SK-N-SH (cell line): ENCODE measurements at regions not wholly inside any gene's neighbourhood (a gene's known extent, or its start where the extent isn't known, plus 50 kb on each side); places are given as distances from the start of the nearest gene placed in this dataset.

Source experiments
- CTCF ChIA-PET: fragments of 300-600, 350-600 bp; formaldehyde crosslinking; extraction: SDS; loops from one replicate; lab custom pipeline; 2021; lab: Yijun Ruan, JAX
- POLR2A ChIA-PET: fragments of 350-600 bp; sonication (Branson Sonifier 250); formaldehyde crosslinking; extraction: SDS; loops from one replicate; lab custom pipeline; 2020; ENCODE audit warnings: antibody characterized with exemption, inconsistent platforms; lab: Yijun Ruan, JAX
- DNase-seq: peaks from one replicate; pipeline ENCODE4 v3.0.0; 2012
- H2AFZ ChIP-seq: fragments of 200-600 bp; sonication (generic); 2 replicates; pipeline ENCODE4 v1.8.1; 2016; ENCODE audit warnings: antibody characterized with exemption, mild to moderate bottlenecking, low read depth
- H3F3A ChIP-seq: fragments of 200-600 bp; sonication (generic); replicated peaks from 2 replicates; pipeline ENCODE3; 2016; ENCODE audit warnings: antibody characterized with exemption, mild to moderate bottlenecking; ENCODE audit not compliant: insufficient read depth
- H3K27ac ChIP-seq, 2 experiments: fragments of 200-500 bp in 1 of 2; fragments of 200-600 bp in 1 of 2; sonication (Bioruptor generic) in 1 of 2; sonication (generic), shearing (Covaris generic) in 1 of 2; 2 replicates each; pipeline versions ENCODE4 v1.5.1 to v1.6.1; 2014 to 2016; ENCODE audit warnings: low read depth in 2 of 2, inconsistent platforms in 1 of 2, low read length in 1 of 2, mild to moderate bottlenecking in 1 of 2, mixed read lengths in 1 of 2
- H3K27me3 ChIP-seq: fragments of 200-600 bp; sonication (generic), shearing (Covaris generic); 2 replicates; pipeline ENCODE4 v1.6.1; 2016; ENCODE audit warnings: mixed run types; ENCODE audit not compliant: insufficient read depth
- H3K36me3 ChIP-seq, 2 experiments: fragments of 200-500 bp in 1 of 2; fragments of 200-600 bp in 1 of 2; sonication (Bioruptor generic) in 1 of 2; sonication (generic) in 1 of 2; replicated peaks in 1 of 2; 2 replicates each; pipeline versions ENCODE3 to v1.5.1; 2014 to 2016; ENCODE audit warnings: low read length in 1 of 2, mild to moderate bottlenecking in 1 of 2; ENCODE audit not compliant: insufficient read depth in 2 of 2, control insufficient read depth in 1 of 2
- H3K4me1 ChIP-seq, 2 experiments: fragments of 200-500 bp in 1 of 2; fragments of 200-600 bp in 1 of 2; sonication (Bioruptor generic) in 1 of 2; sonication (generic), shearing (Covaris generic) in 1 of 2; 2 replicates each; pipeline versions ENCODE4 v1.5.1 to v1.6.1; 2014 to 2016; ENCODE audit warnings: low read depth in 1 of 2, low read length in 1 of 2, mixed run types in 1 of 2; ENCODE audit not compliant: insufficient read depth in 2 of 2, control insufficient read depth in 1 of 2
- H3K4me2 ChIP-seq: fragments of 200-600 bp; sonication (generic), shearing (Covaris generic); 2 replicates; pipeline ENCODE4 v1.6.1; 2017; ENCODE audit warnings: mixed run types
- H3K4me3 ChIP-seq, 2 experiments: fragments of 200-500 bp in 1 of 2; fragments of 200-600 bp in 1 of 2; sonication (Bioruptor generic) in 1 of 2; sonication (generic), shearing (Covaris generic) in 1 of 2; 2 replicates each; pipeline versions ENCODE4 v1.5.1 to v1.8.1; 2014 to 2016; ENCODE audit warnings: low read depth in 2 of 2, inconsistent platforms in 1 of 2, low read length in 1 of 2, mild to moderate bottlenecking in 1 of 2, mixed read lengths in 1 of 2, moderate library complexity in 1 of 2
- H3K79me2 ChIP-seq: fragments of 200-600 bp; sonication (generic); 2 replicates; pipeline ENCODE4 v1.8.1; 2017; ENCODE audit warnings: mild to moderate bottlenecking; ENCODE audit not compliant: insufficient read depth
- H3K9ac ChIP-seq: fragments of 200-600 bp; sonication (generic); 2 replicates; pipeline ENCODE4 v1.6.1; 2017; ENCODE audit warnings: mixed run types
- H3K9me2 ChIP-seq: fragments of 200-600 bp; sonication (generic); 2 replicates; pipeline ENCODE4 v1.6.1; 2017; ENCODE audit warnings: mixed run types
- H3K9me3 ChIP-seq: fragments of 200-600 bp; sonication (generic); 2 replicates; pipeline ENCODE4 v1.6.1; 2017; ENCODE audit warnings: mixed run types, mild to moderate bottlenecking, moderate library complexity
- H4K20me1 ChIP-seq: fragments of 200-600 bp; sonication (generic); 2 replicates; pipeline ENCODE4 v1.6.1; 2017; ENCODE audit warnings: mild to moderate bottlenecking, mixed run types; ENCODE audit not compliant: insufficient read depth
- EP300 ChIP-seq, 2 experiments: IDR thresholded peaks; 2 replicates each; pipeline versions ENCODE4 v1.4.0 to v1.6.1; 2012; ENCODE audit warnings: borderline replicate concordance in 1 of 2, low read depth in 1 of 2, low read length in 1 of 2
- EZH2phosphoT487 ChIP-seq: fragments of 200-600 bp; sonication (generic); IDR thresholded peaks from 2 replicates; pipeline ENCODE4 v1.6.1; 2017; ENCODE audit warnings: low read depth, mixed run types, mild to moderate bottlenecking, antibody characterized with exemption, moderate library complexity, borderline replicate concordance
- FOXJ3 ChIP-seq: sonication (generic); formaldehyde crosslinking; IDR thresholded peaks from 2 replicates; pipeline ENCODE4 v1.5.1; 2020; ENCODE audit warnings: mild to moderate bottlenecking, missing genetic modification reagents
- IRF3 ChIP-seq: fragments of 150-350 bp; IDR thresholded peaks from 2 replicates; pipeline ENCODE4 v1.6.1; 2016; ENCODE audit warnings: mild to moderate bottlenecking, low read depth, low read length
- MXI1 ChIP-seq: IDR thresholded peaks from 2 replicates; pipeline ENCODE4 v1.6.1; 2012; ENCODE audit warnings: mild to moderate bottlenecking, low read depth, low read length, improper control_type of control experiment
- NFIC ChIP-seq: IDR thresholded peaks from 2 replicates; pipeline ENCODE4 v1.4.0; 2012; ENCODE audit warnings: borderline replicate concordance
- RCOR1 ChIP-seq: fragments of 150-350 bp; IDR thresholded peaks from 2 replicates; pipeline ENCODE4 v1.6.1; 2017; ENCODE audit warnings: antibody characterized with exemption, low read length
- RXRA ChIP-seq: IDR thresholded peaks from 2 replicates; pipeline ENCODE4 v1.4.0; 2012; ENCODE audit warnings: low read depth, mild to moderate bottlenecking, borderline replicate concordance
- SIN3A ChIP-seq: IDR thresholded peaks from 2 replicates; pipeline ENCODE4 v1.6.1; 2012; ENCODE audit warnings: low read depth, mild to moderate bottlenecking, low read length, moderate library complexity, borderline replicate concordance
- SMC3 ChIP-seq: IDR thresholded peaks from 2 replicates; pipeline ENCODE4 v1.6.1; 2012; ENCODE audit warnings: low read depth, low read length, improper control_type of control experiment
- USF1 ChIP-seq: IDR thresholded peaks from 2 replicates; pipeline ENCODE4 v1.4.0; 2012; ENCODE audit warnings: low read depth, borderline replicate concordance
- WGBS: methylation state at CpG from one replicate; pipeline ENCODE4 v1.1.6; 2017; ENCODE audit warnings: low lambda C conversion rate; 5-methylcytosine and 5-hydroxymethylcytosine counted together
- TF ChIP-seq, protein P1 (sequence below): IDR thresholded peaks from 2 replicates; pipeline ENCODE4; 2012

DNA sequence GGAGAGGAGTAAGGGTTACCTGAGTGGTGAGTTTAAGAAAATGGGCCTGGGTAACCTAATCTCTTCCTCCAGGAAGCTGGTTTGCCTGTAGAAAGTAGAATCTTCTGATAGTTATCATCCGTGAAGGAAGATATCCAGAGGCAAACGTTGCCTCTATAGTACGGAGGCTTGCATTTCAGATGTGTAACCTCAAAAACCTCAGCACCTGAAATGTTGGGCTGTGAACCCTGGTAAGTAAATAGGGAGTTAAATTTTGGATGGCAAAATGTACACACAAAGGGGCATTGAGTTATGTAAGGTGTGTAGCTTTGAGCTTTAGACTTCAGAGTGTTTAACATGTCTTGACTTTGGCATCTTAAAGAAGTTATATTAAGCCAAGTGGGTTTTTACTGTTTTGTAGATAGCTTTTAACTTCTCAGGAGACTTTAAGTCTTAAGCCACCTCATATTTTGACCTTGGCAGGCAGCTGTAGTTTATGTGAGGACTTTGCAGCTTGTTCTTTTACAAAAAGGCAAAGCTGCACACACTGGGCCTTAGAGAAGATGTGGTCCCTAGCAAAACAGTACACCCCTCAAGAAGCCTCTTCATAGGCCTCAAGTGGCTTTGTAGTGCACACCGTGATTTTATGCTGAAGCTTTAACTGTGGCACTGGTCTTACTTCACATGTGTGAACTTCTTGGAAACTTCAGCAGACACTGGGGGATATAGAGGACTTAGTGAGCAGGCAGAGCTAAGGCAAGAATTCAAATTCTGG lies 83.4 kb downstream of the SNRPE start:
- Histone ChIP-seq H2AFZ (no peak overlapping the region), H3K9me2 (no peaks in the 10 kb centered on the region), H3K9me3 (no peaks in the 10 kb centered on the region), H3K27me3 (no peaks in the 10 kb centered on the region; the same call in 1 of the 2 replicates), H4K20me1 (no peaks in the 10 kb centered on the region), H3K9ac (no peak overlapping the region), H3K36me3 (no peaks in the 10 kb centered on the region), H3K27ac (no peak overlapping the region), H3K4me3 (no peak overlapping the region), H3K4me1 (no peaks in the 10 kb centered on the region), H3F3A (no peaks in the 10 kb centered on the region), H3K4me2 (no peak overlapping the region), H3K79me2 (no peaks in the 10 kb centered on the region)
- ChIA-PET POLR2A (interaction anchor here (0.6 kb wide), 1 partner anchor 1189 kb away, joined by 3 read pairs; no protein-coding TSS in a partner anchor), CTCF (no interaction called here)
- TF ChIP-seq RXRA (no peak), FOXJ3 (CRISPR knock-in tag) (no peak), SIN3A (no peak), IRF3 (no peak)
- no peak for DNase-seq
- 49% methylated on average over 4 of the region's 4 CpGs for WGBS

DNA sequence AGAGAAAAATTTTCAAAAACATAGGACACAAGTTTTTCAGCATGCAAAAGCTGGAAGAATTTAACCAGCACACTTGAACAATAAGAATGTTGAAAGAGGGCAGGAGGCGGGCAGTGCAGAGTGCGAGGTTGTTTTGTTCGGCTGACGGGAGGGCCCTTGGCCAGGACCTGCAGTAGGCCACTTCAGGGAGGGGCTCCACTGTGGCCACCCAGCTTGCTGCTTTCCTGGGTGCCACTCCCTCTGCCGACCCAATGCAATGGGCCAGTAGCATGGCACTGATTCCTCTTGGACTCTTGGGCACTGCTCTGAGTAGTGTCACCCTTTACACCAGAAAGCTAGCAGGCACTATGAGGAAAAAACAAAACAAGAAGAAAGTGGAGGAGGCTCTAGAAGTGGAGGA lies 92.9 kb downstream of the SNRPE start:
- no peaks in the 10 kb centered on the region for H3K4me1 ChIP-seq
- ChIA-PET POLR2A (no interaction called here), CTCF (no interaction called here)
- no peak overlapping the region for H3K27ac ChIP-seq
- H3K27me3 ChIP-seq = no peaks in the 10 kb centered on the region
- H3K36me3 ChIP-seq = no peaks in the 10 kb centered on the region
- H3K79me2 ChIP-seq = no peaks in the 10 kb centered on the region
- H3K9ac ChIP-seq = no peak overlapping the region
- DNase-seq = no peak
- no peaks in the 10 kb centered on the region for H3F3A ChIP-seq
- H2AFZ ChIP-seq = no peak overlapping the region
- H4K20me1 ChIP-seq = no peaks in the 10 kb centered on the region
- 69% methylated on average over 5 of the region's 5 CpGs for WGBS
- no peaks in the 10 kb centered on the region for H3K9me3 ChIP-seq
- TF ChIP-seq FOXJ3 (CRISPR knock-in tag) (no peak), USF1 (no peak), RCOR1 (no peak), EP300 (IDR thresholded peaks at IDR 0.05; ENCODE audit: borderline replicate concordance in 1 of 2, low read depth in 1 of 2, low read length in 1 of 2) (no peak), EZH2phosphoT487 (no peak), MXI1 (no peak), SMC3 (no peak), NFIC (no peak)
- TF ChIP-seq, protein P1, sequence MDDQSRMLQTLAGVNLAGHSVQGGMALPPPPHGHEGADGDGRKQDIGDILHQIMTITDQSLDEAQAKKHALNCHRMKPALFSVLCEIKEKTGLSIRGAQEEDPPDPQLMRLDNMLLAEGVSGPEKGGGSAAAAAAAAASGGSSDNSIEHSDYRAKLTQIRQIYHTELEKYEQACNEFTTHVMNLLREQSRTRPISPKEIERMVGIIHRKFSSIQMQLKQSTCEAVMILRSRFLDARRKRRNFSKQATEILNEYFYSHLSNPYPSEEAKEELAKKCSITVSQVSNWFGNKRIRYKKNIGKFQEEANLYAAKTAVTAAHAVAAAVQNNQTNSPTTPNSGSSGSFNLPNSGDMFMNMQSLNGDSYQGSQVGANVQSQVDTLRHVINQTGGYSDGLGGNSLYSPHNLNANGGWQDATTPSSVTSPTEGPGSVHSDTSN = no peak
- no peak overlapping the region for H3K4me3 ChIP-seq
- no peaks in the 10 kb centered on the region for H3K9me2 ChIP-seq
- H3K4me2 ChIP-seq = no peak overlapping the region
